Keratinocyte (primary cell): ENCODE measurements at regions not wholly inside any gene's neighbourhood (a gene's known extent, or its start where the extent isn't known, plus 50 kb on each side); places are given as distances from the start of the nearest gene placed in this dataset.

Experiments used
- DNase-seq: peaks from one replicate; pipeline ENCODE4 v3.0.0-alpha.2; 2011; ENCODE audit warnings: low read depth, missing footprints, low spot score
- FAIRE-seq: peaks from 2 replicates; lab custom pipeline; 2011; peaks lifted over from hg19 to GRCh38; lab: Jason Lieb, UNC
- H2AFZ ChIP-seq: 2 replicates; pipeline ENCODE4 v1.6.0; 2012; ENCODE audit warnings: low read length, control low read depth, inconsistent platforms; ENCODE audit not compliant: control insufficient read depth
- H3K27ac ChIP-seq: 2 replicates; pipeline ENCODE4 v1.5.1; 2011; ENCODE audit warnings: low read length; ENCODE audit not compliant: control insufficient read depth, insufficient read depth
- H3K27me3 ChIP-seq: 3 replicates; pipeline ENCODE4 v1.6.0; 2011; ENCODE audit warnings: low read length; ENCODE audit not compliant: control insufficient read depth, insufficient read depth; ENCODE audit errors: extremely low read depth
- H3K36me3 ChIP-seq, 2 experiments: 2 replicates in 1 of 2; 3 replicates in 1 of 2; pipeline ENCODE4 v1.5.1; 2011; ENCODE audit warnings: low read length in 2 of 2, mild to moderate bottlenecking in 1 of 2; ENCODE audit not compliant: control insufficient read depth in 2 of 2, insufficient read depth in 2 of 2; ENCODE audit errors: extremely low read depth in 1 of 2
- H3K4me1 ChIP-seq: 3 replicates; pipeline ENCODE4 v1.5.1; 2011; ENCODE audit warnings: low read length; ENCODE audit not compliant: control insufficient read depth, insufficient read depth; ENCODE audit errors: extremely low read depth
- H3K4me2 ChIP-seq: 3 replicates; pipeline ENCODE4 v1.6.0; 2011; ENCODE audit warnings: low read depth, low read length; ENCODE audit not compliant: control insufficient read depth, insufficient read depth; ENCODE audit errors: extremely low read depth
- H3K4me3 ChIP-seq, 3 experiments: fragments of 200-600 bp in 1 of 3; sonication (generic) in 1 of 3; 2 replicates in 2 of 3; 3 replicates in 1 of 3; pipeline ENCODE4 v1.5.1; 2011 to 2016; ENCODE audit warnings: low read length in 3 of 3, mild to moderate bottlenecking in 3 of 3, control low read depth in 2 of 3, inconsistent platforms in 1 of 3, low read depth in 1 of 3, mixed read lengths in 1 of 3, mixed run types in 1 of 3, moderate library complexity in 1 of 3; ENCODE audit not compliant: control insufficient read depth in 2 of 3, insufficient read depth in 2 of 3; ENCODE audit errors: extremely low read depth in 1 of 3
- H3K79me2 ChIP-seq: 2 replicates; pipeline ENCODE4 v1.6.0; 2012; ENCODE audit warnings: low read length; ENCODE audit not compliant: control insufficient read depth, insufficient read depth
- H3K9ac ChIP-seq: 3 replicates; pipeline ENCODE4 v1.6.0; 2011; ENCODE audit warnings: low read length; ENCODE audit not compliant: control insufficient read depth, insufficient read depth; ENCODE audit errors: extremely low read depth
- H3K9me1 ChIP-seq: 3 replicates; pipeline ENCODE4 v1.6.0; 2011; ENCODE audit warnings: low read length; ENCODE audit not compliant: control insufficient read depth, insufficient read depth; ENCODE audit errors: extremely low read depth
- H3K9me3 ChIP-seq: 2 replicates; pipeline ENCODE4 v1.5.1; 2012; ENCODE audit warnings: low read depth, low read length; ENCODE audit not compliant: control insufficient read depth
- H4K20me1 ChIP-seq: 3 replicates; pipeline ENCODE4 v1.6.0; 2011; ENCODE audit warnings: low read length; ENCODE audit not compliant: control insufficient read depth, insufficient read depth; ENCODE audit errors: extremely low read depth
- CTCF ChIP-seq, 3 experiments: IDR thresholded peaks in 1 of 3; conservative IDR thresholded peaks in 1 of 3; optimal IDR thresholded peaks in 1 of 3; 2 replicates in 2 of 3; 3 replicates in 1 of 3; pipeline versions ENCODE3 to v1.5.1; 2011; ENCODE audit warnings: low read length in 3 of 3, mild to moderate bottlenecking in 3 of 3, moderate library complexity in 2 of 3, control low read depth in 1 of 3, inconsistent platforms in 1 of 3; ENCODE audit not compliant: insufficient read depth in 2 of 3; ENCODE audit errors: extremely low read depth in 1 of 3
- EZH2 ChIP-seq: IDR thresholded peaks from one replicate; pipeline ENCODE4 v1.6.1; 2012; ENCODE audit warnings: inconsistent platforms, mild to moderate bottlenecking, low read length, moderate library complexity
- dilution Hi-C: fragments of 300-500 bp; cut with MboI; formaldehyde crosslinking; loops from one replicate; pipeline ENCODE4 v1.7.0; 2020; ENCODE audit warnings: low sequenced_read_pairs; ENCODE audit not compliant: extremely low pct_ligation_motif_present

- Histone ChIP-seq H3K9me1 (no peaks in the 10 kb centered on the region), H3K36me3 (no peaks in the 10 kb centered on the region), H3K9me3 (no peaks in the 10 kb centered on the region), H3K79me2 (no peaks in the 10 kb centered on the region), H3K27ac (no peak overlapping the region), H3K4me1 (no peaks in the 10 kb centered on the region), H2AFZ (no peak overlapping the region), H3K9ac (no peak overlapping the region), H4K20me1 (no peaks in the 10 kb centered on the region), H3K4me3 (no peak overlapping the region), H3K4me2 (no peak overlapping the region), H3K27me3 (no peaks in the 10 kb centered on the region)
- dilution Hi-C loops: no loop called here
- DNase-seq (no peak), FAIRE-seq (no peak)
- TF ChIP-seq CTCF (optimal IDR thresholded peaks at IDR 0.05 in 1 of 3, IDR thresholded peaks at IDR 0.05 in 1 of 3, conservative IDR thresholded peaks at IDR 0.05 in 1 of 3; ENCODE audit: extremely low read depth in 1 of 3, insufficient read depth in 2 of 3, low read length in 3 of 3) (no peak), EZH2 (no peak)
Observed at GRCh38 chr2:125837128-125837527, 818.8 kb upstream of the GYPC start.

- DNase-seq (no peak), FAIRE-seq (no peak)
- H3K4me3 ChIP-seq: no peak overlapping the region
- H3K4me1 ChIP-seq: no peaks in the 10 kb centered on the region
- no peaks in the 10 kb centered on the region for H3K9me3 ChIP-seq
- H3K36me3 ChIP-seq: no peaks in the 10 kb centered on the region
- H3K79me2 ChIP-seq: no peaks in the 10 kb centered on the region
- no peaks in the 10 kb centered on the region for H4K20me1 ChIP-seq
- no peaks in the 10 kb centered on the region for H3K9me1 ChIP-seq
- dilution Hi-C loops: no loop called here
- no peak overlapping the region for H3K27ac ChIP-seq
- no peak overlapping the region for H3K4me2 ChIP-seq
- no peak overlapping the region for H3K9ac ChIP-seq
- TF ChIP-seq EZH2 (no peak), CTCF (optimal IDR thresholded peaks at IDR 0.05 in 1 of 3, IDR thresholded peaks at IDR 0.05 in 1 of 3, conservative IDR thresholded peaks at IDR 0.05 in 1 of 3; ENCODE audit: extremely low read depth in 1 of 3, insufficient read depth in 2 of 3, low read length in 3 of 3) (no peak)
- no peaks in the 10 kb centered on the region for H3K27me3 ChIP-seq
- no peak overlapping the region for H2AFZ ChIP-seq
Observed at GRCh38 chr2:125837611-125838010, 818.3 kb upstream of the GYPC start.
